ENCODE measurements at regions not wholly inside any gene's neighbourhood (a gene's known extent, or its start where the extent isn't known, plus 50 kb on each side); places are given as distances from the start of the nearest gene placed in this dataset.

GRCh38 chr2:19731037-19731436 is 170.7 kb downstream of the TTC32 start:
- no peak for TF ChIP-seq CTCF (IDR thresholded peaks at IDR 0.05; ENCODE audit: low read length)
- no peak for TF ChIP-seq EZH2phosphoT487 (IDR thresholded peaks at IDR 0.05; ENCODE audit: low read length)

All from MM.1S (cell line).